ENCODE measurements at regions not wholly inside any gene's neighbourhood (a gene's known extent, or its start where the extent isn't known, plus 50 kb on each side); places are given as distances from the start of the nearest gene placed in this dataset.
A peak's percentile ranks its signal among the peaks of the same experiment; 100 is the strongest.
"Not testable (repeated sequence)": the region's sequence is repeated elsewhere in the genome, so short reads cannot be mapped to it uniquely, and the experiment has no call there.

GRCh38 chr5:96483878-96484277 lies 50.8 kb upstream of the PCSK1 start:
- DNase-seq = peak; percentile 19

- no peak for DNase-seq
Measured at GRCh38 chr5:96487859-96488258, 54.8 kb upstream of the PCSK1 start.

- no peak for DNase-seq
Measured at GRCh38 chr5:96489532-96489931, 56.5 kb upstream of the PCSK1 start.

- DNase-seq = no peak
Measured at GRCh38 chr5:96492459-96493047, 59.5 kb upstream of the PCSK1 start.

- no peak for DNase-seq
Measured at GRCh38 chr5:96493219-96493790, 60.3 kb upstream of the PCSK1 start.

- DNase-seq = not testable (repeated sequence)
Measured at GRCh38 chr5:96495412-96495811, 62.4 kb upstream of the PCSK1 start.

- not testable (repeated sequence) for DNase-seq
Measured at GRCh38 chr5:96497027-96497426, 64.0 kb upstream of the PCSK1 start.

GRCh38 chr5:96499753-96500345 lies 66.8 kb upstream of the PCSK1 start:
- no peak for DNase-seq

- DNase-seq = no peak
Measured at GRCh38 chr5:96501991-96502646, 69.1 kb upstream of the PCSK1 start.

GRCh38 chr5:96503501-96504236 lies 70.6 kb upstream of the PCSK1 start:
- no peak for DNase-seq

- no peak for DNase-seq
Measured at GRCh38 chr5:96506376-96506775, 73.3 kb upstream of the PCSK1 start.

GRCh38 chr5:96506866-96507527 lies 73.9 kb upstream of the PCSK1 start:
- DNase-seq = no peak

GRCh38 chr5:96509316-96509715 lies 76.3 kb upstream of the PCSK1 start:
- peak; percentile 23 for DNase-seq

- peak; percentile 96 for DNase-seq
Measured at GRCh38 chr5:96509721-96510350, 76.8 kb upstream of the PCSK1 start.

GRCh38 chr5:96516631-96517071 lies 83.6 kb upstream of the PCSK1 start:
- DNase-seq = peak; percentile 34

GRCh38 chr5:96517295-96517694 lies 84.2 kb upstream of the PCSK1 start:
- DNase-seq = peak; percentile 31

- DNase-seq = no peak
Measured at GRCh38 chr5:96520345-96520744, 87.3 kb upstream of the PCSK1 start.

- no peak for DNase-seq
Measured at GRCh38 chr5:96522635-96523355, 89.7 kb upstream of the PCSK1 start.

- DNase-seq = no peak
Measured at GRCh38 chr5:96527768-96528661, 95.0 kb upstream of the PCSK1 start.

- DNase-seq = no peak
Measured at GRCh38 chr5:96528826-96529474, 95.9 kb upstream of the PCSK1 start.

All from HCEC 1CT (cell line).